Liver (tissue), 8 donors: ENCODE measurements at regions not wholly inside any gene's neighbourhood (a gene's known extent, or its start where the extent isn't known, plus 50 kb on each side); places are given as distances from the start of the nearest gene placed in this dataset.

Experiments
- DNase-seq: peaks from one replicate; pipeline ENCODE4 v3.0.0-alpha.2; 2017; ENCODE audit warnings: low spot score
- H3K27ac ChIP-seq, 2 donors: one replicate each; pipeline ENCODE4 v1.7.0; 2013; ENCODE audit warnings: inconsistent platforms in 2 of 2, low read length in 2 of 2, control low read depth in 1 of 2, low read depth in 1 of 2, mild to moderate bottlenecking in 1 of 2
- H3K27me3 ChIP-seq, 4 donors: one replicate each; pipeline versions ENCODE4 v1.6.1 to v1.7.0; 2013; ENCODE audit warnings: low read length in 3 of 4, inconsistent platforms in 1 of 4, mild to moderate bottlenecking in 1 of 4, moderate library complexity in 1 of 4; ENCODE audit not compliant: control insufficient read depth in 4 of 4, insufficient read depth in 4 of 4
- H3K36me3 ChIP-seq, 4 donors: one replicate each; pipeline versions ENCODE4 v1.6.1 to v1.7.0; 2013; ENCODE audit warnings: low read length in 3 of 4, mild to moderate bottlenecking in 3 of 4, low read depth in 1 of 4, moderate library complexity in 1 of 4; ENCODE audit not compliant: control insufficient read depth in 4 of 4, insufficient read depth in 3 of 4
- H3K4me1 ChIP-seq, 4 donors: one replicate each; pipeline versions ENCODE4 v1.6.1 to v1.7.0; 2013; ENCODE audit warnings: low read length in 3 of 4, mild to moderate bottlenecking in 3 of 4, moderate library complexity in 1 of 4; ENCODE audit not compliant: control insufficient read depth in 4 of 4, insufficient read depth in 4 of 4
- H3K4me3 ChIP-seq, 3 donors: one replicate each; pipeline versions ENCODE4 v1.6.1 to v1.7.0; 2013; ENCODE audit warnings: low read length in 3 of 3, control low read depth in 1 of 3, low read depth in 1 of 3, mild to moderate bottlenecking in 1 of 3
- H3K9ac ChIP-seq, 2 donors: one replicate each; pipeline ENCODE4 v1.7.0; 2013; ENCODE audit warnings: low read length in 2 of 2, mild to moderate bottlenecking in 2 of 2, moderate library complexity in 2 of 2, control low read depth in 1 of 2, low read depth in 1 of 2
- H3K9me3 ChIP-seq, 4 donors: one replicate each; pipeline versions ENCODE4 v1.6.1 to v1.7.0; 2013; ENCODE audit warnings: low read length in 3 of 4; ENCODE audit not compliant: control insufficient read depth in 4 of 4
- ATF3 ChIP-seq: IDR thresholded peaks from 2 replicates; pipeline ENCODE4 v1.6.1; 2016; ENCODE audit warnings: antibody characterized with exemption
- CTCF ChIP-seq: fragments of 150-350 bp; IDR thresholded peaks from 2 replicates; pipeline ENCODE4 v1.5.1; 2017; ENCODE audit warnings: improper control_type of control experiment, low read depth, low read length; ENCODE audit not compliant: missing input control
- EGR1 ChIP-seq, 2 donors: IDR thresholded peaks; 2 replicates each; pipeline ENCODE4 v1.6.1; 2016 to 2018; ENCODE audit warnings: antibody characterized with exemption in 2 of 2, low read depth in 2 of 2
- FOXA1 ChIP-seq: IDR thresholded peaks from 2 replicates; pipeline ENCODE4 v1.6.1; 2016; ENCODE audit warnings: antibody characterized with exemption
- FOXA2 ChIP-seq: IDR thresholded peaks from 2 replicates; pipeline ENCODE4 v1.6.1; 2016; ENCODE audit warnings: antibody characterized with exemption
- GABPA ChIP-seq, 2 donors: IDR thresholded peaks in 1 of 2; conservative IDR thresholded peaks in 1 of 2; 2 replicates each; pipeline ENCODE4 v1.6.1; 2016; ENCODE audit warnings: antibody characterized with exemption in 2 of 2, mild to moderate bottlenecking in 1 of 2, moderate library complexity in 1 of 2
- HNF4A ChIP-seq, 2 donors: conservative IDR thresholded peaks; 2 replicates each; pipeline ENCODE4 v1.6.1; 2016; ENCODE audit warnings: antibody characterized with exemption in 2 of 2, mild to moderate bottlenecking in 2 of 2
- HNF4G ChIP-seq: IDR thresholded peaks from 2 replicates; pipeline ENCODE4 v1.6.1; 2016; ENCODE audit warnings: antibody characterized with exemption
- MAX ChIP-seq: IDR thresholded peaks from 2 replicates; pipeline ENCODE4 v1.6.1; 2016; ENCODE audit warnings: antibody characterized with exemption
- NR2F2 ChIP-seq: IDR thresholded peaks from 2 replicates; pipeline ENCODE4 v1.6.1; 2016; ENCODE audit warnings: antibody characterized with exemption
- RAD21 ChIP-seq, 2 donors: IDR thresholded peaks; 2 replicates each; pipeline ENCODE4 v1.6.1; 2016; ENCODE audit warnings: antibody characterized with exemption in 2 of 2, mild to moderate bottlenecking in 2 of 2
- REST ChIP-seq: IDR thresholded peaks from 2 replicates; pipeline ENCODE4 v1.6.1; 2016; ENCODE audit warnings: antibody characterized with exemption, mild to moderate bottlenecking
- RXRA ChIP-seq, 2 donors: IDR thresholded peaks; 2 replicates each; pipeline ENCODE4 v1.6.1; 2017 to 2018; ENCODE audit warnings: antibody characterized with exemption in 2 of 2, mild to moderate bottlenecking in 1 of 2
- ZBTB33 ChIP-seq: IDR thresholded peaks from 2 replicates; pipeline ENCODE4 v1.6.1; 2016; ENCODE audit warnings: antibody characterized with exemption
- WGBS: extraction: QIAGEN DNeasy Blood & Tissue Kit; methylation state at CpG from one replicate; pipeline ENCODE4 v1.1.7; 2013; 5-methylcytosine and 5-hydroxymethylcytosine counted together
- donor health status: healthy.
- donor health status: healthy.
- donor health status: healthy.
- donor health status: healthy.
- donor health status: healthy.

GRCh38 chr15:70436428-70436827 is 326.9 kb downstream of the UACA start:
- TF ChIP-seq CTCF, result no peak
- TF ChIP-seq GABPA (IDR thresholded peaks at IDR 0.05 in 1 of 2, conservative IDR thresholded peaks at IDR 0.05 in 1 of 2), result no peak
- no peak for TF ChIP-seq ZBTB33
- no peak for TF ChIP-seq RAD21 (IDR thresholded peaks at IDR 0.05)
- TF ChIP-seq HNF4G, result no peak
- no peak for TF ChIP-seq MAX
- TF ChIP-seq REST, result no peak
- no peak for TF ChIP-seq NR2F2
- no peak for TF ChIP-seq FOXA1
- no peak for TF ChIP-seq HNF4A (conservative IDR thresholded peaks at IDR 0.05)
- 93% methylated on average over 3 of the region's 3 CpGs for WGBS

GRCh38 chr15:70435872-70436271 is 327.5 kb downstream of the UACA start:
- no peak overlapping the region for H3K27ac ChIP-seq
- WGBS, result 89% methylated on average over 2 of the region's 2 CpGs
- no peak for TF ChIP-seq HNF4A (conservative IDR thresholded peaks at IDR 0.05)
- no peak for TF ChIP-seq EGR1 (IDR thresholded peaks at IDR 0.05; ENCODE audit: low read depth in 2 of 2)
- TF ChIP-seq RXRA (IDR thresholded peaks at IDR 0.05), result no peak
- TF ChIP-seq REST, result no peak
- no peak for TF ChIP-seq FOXA2
- no peak for TF ChIP-seq ZBTB33
- no peak for TF ChIP-seq FOXA1
- TF ChIP-seq GABPA (IDR thresholded peaks at IDR 0.05 in 1 of 2, conservative IDR thresholded peaks at IDR 0.05 in 1 of 2), result no peak
- TF ChIP-seq NR2F2, result no peak
- no peak for TF ChIP-seq ATF3
- TF ChIP-seq RAD21 (IDR thresholded peaks at IDR 0.05), result no peak
- TF ChIP-seq MAX, result no peak

More at GRCh38 chr15:70436428-70436827, 326.9 kb downstream of the UACA start:
- no peaks in the 10 kb centered on the region for H3K9me3 ChIP-seq
- H3K4me3 ChIP-seq, result no peak overlapping the region
- no peaks in the 10 kb centered on the region for H3K27me3 ChIP-seq
- no peak for DNase-seq
- H3K9ac ChIP-seq, result no peak overlapping the region
- H3K4me1 ChIP-seq, result peaks cover 10 to 49% (median 35%) of the 10 kb centered on the region in 4 donors
- H3K27ac ChIP-seq, result no peak overlapping the region
- H3K36me3 ChIP-seq, result no peaks in the 10 kb centered on the region

More at GRCh38 chr15:70435872-70436271, 327.5 kb downstream of the UACA start:
- no peak for DNase-seq
- H3K9me3 ChIP-seq, result no peaks in the 10 kb centered on the region
- H3K27me3 ChIP-seq, result no peaks in the 10 kb centered on the region
- no peak overlapping the region for H3K9ac ChIP-seq
- H3K4me1 ChIP-seq, result peaks cover 10 to 49% (median 35%) of the 10 kb centered on the region in 4 donors
- H3K36me3 ChIP-seq, result no peaks in the 10 kb centered on the region
- no peak overlapping the region for H3K4me3 ChIP-seq
